ENCODE measurements at regions not wholly inside any gene's neighbourhood (a gene's known extent, or its start where the extent isn't known, plus 50 kb on each side); places are given as distances from the start of the nearest gene placed in this dataset.

GRCh38 chr13:62085337-62086229 is 669.9 kb upstream of the PCDH20 start:
- TF ChIP-seq POLR2A (IDR thresholded peaks at IDR 0.05) (no peak), CTCF (IDR thresholded peaks at IDR 0.05) (no peak)
